Ascending aorta (tissue), 2 donors: ENCODE measurements at regions not wholly inside any gene's neighbourhood (a gene's known extent, or its start where the extent isn't known, plus 50 kb on each side); places are given as distances from the start of the nearest gene placed in this dataset.

ENCODE experiments used
- DNase-seq, 2 donors: peaks; one replicate each; pipeline ENCODE4 v3.0.0-alpha.2; 2019; ENCODE audit warnings: low spot score in 2 of 2
- H3K27ac ChIP-seq, 2 donors: fragments of 200-600 bp; sonication (generic); one replicate each; pipeline ENCODE4 v1.5.1; 2016 to 2017; ENCODE audit warnings: mild to moderate bottlenecking in 1 of 2
- H3K27me3 ChIP-seq: fragments of 200-600 bp; sonication (generic); one replicate; pipeline ENCODE4 v1.5.1; 2017
- H3K36me3 ChIP-seq, 2 donors: fragments of 200-600 bp; sonication (generic); one replicate each; pipeline ENCODE4 v1.5.1; 2016
- H3K4me1 ChIP-seq, 2 donors: fragments of 200-600 bp; sonication (generic); one replicate each; pipeline ENCODE4 v1.5.1; 2016 to 2017; ENCODE audit warnings: mild to moderate bottlenecking in 1 of 2
- H3K4me3 ChIP-seq, 2 donors: fragments of 200-600 bp; sonication (generic); one replicate each; pipeline ENCODE4 v1.5.1; 2016 to 2017; ENCODE audit warnings: mild to moderate bottlenecking in 1 of 2
- H3K9me3 ChIP-seq, 2 donors: fragments of 200-600 bp; sonication (generic); one replicate each; pipeline ENCODE4 v1.5.1; 2016
- intact Hi-C: fragments of 100-400 bp; cut with DNase I; formaldehyde crosslinking; loops from one replicate; pipeline ENCODE4 v1.15.1; 2023
- TF ChIP-seq, protein P1 (sequence below), 3 experiments: fragments of 200-600 bp in 2 of 3; fragments of 450-650 bp in 1 of 3; sonication (generic) in 2 of 3; IDR thresholded peaks; one replicate each; pipeline ENCODE4 v1.5.1; 2016 to 2019; ENCODE audit warnings: antibody characterized with exemption in 3 of 3, mild to moderate bottlenecking in 1 of 3, moderate library complexity in 1 of 3

DNA sequence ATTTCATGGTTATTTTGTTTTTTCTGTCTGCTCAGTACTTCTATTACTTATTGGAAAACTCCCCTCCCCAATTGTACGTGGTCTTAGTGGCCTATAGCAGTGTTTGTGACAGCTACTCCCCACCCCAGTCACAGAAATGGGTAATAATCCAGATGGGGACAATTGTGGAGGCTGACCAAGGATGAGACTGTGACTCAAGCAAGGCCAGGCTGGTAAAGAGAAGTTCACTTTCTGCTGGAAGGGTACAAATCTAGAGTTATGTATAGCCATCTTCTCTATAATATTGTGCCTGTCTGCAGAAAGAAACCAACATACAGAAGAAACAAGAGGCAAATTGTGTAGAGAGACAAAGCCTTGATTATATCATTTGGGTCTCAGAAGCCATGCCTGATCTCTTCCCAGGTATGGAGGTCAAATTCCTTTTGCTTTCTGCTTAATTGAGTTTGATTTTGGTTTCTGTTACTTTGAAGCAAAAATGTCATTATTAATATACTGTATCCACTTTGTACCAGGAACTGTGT lies 270.4 kb downstream of the HLX start:
- intact Hi-C loops, result no loop called here
- H3K36me3 ChIP-seq, result no peaks in the 10 kb centered on the region
- no peak overlapping the region for H3K4me3 ChIP-seq
- H3K9me3 ChIP-seq, result no peaks in the 10 kb centered on the region
- TF ChIP-seq, protein P1, sequence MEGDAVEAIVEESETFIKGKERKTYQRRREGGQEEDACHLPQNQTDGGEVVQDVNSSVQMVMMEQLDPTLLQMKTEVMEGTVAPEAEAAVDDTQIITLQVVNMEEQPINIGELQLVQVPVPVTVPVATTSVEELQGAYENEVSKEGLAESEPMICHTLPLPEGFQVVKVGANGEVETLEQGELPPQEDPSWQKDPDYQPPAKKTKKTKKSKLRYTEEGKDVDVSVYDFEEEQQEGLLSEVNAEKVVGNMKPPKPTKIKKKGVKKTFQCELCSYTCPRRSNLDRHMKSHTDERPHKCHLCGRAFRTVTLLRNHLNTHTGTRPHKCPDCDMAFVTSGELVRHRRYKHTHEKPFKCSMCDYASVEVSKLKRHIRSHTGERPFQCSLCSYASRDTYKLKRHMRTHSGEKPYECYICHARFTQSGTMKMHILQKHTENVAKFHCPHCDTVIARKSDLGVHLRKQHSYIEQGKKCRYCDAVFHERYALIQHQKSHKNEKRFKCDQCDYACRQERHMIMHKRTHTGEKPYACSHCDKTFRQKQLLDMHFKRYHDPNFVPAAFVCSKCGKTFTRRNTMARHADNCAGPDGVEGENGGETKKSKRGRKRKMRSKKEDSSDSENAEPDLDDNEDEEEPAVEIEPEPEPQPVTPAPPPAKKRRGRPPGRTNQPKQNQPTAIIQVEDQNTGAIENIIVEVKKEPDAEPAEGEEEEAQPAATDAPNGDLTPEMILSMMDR (IDR thresholded peaks at IDR 0.05), result no peak
- H3K27me3 ChIP-seq, result no peaks in the 10 kb centered on the region
- DNase-seq, result no peak
- H3K27ac ChIP-seq, result no peak overlapping the region
- H3K4me1 ChIP-seq, result no peaks in the 10 kb centered on the region

DNA sequence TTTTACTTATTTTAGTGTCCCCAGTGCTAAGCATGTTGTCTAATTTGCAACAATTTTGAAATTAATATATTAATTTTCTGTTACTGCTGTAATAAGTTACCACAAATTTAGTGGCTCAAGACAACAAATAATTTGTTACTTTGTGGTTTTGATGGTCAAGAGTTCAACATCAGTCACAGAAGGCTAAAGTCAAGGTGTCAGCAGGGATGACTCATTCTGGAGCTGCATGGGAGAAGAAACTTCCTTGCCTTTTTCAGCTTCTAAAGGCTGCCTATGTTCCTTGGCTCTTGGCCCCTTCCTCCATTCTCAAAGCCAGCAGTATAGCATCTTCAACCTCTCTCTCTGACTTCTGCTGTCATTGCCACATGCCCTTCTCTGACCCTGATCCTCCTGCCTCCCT lies 271.8 kb downstream of the HLX start:
- no peak for DNase-seq
- no peak overlapping the region for H3K4me3 ChIP-seq
- intact Hi-C loops, result no loop called here

DNA sequence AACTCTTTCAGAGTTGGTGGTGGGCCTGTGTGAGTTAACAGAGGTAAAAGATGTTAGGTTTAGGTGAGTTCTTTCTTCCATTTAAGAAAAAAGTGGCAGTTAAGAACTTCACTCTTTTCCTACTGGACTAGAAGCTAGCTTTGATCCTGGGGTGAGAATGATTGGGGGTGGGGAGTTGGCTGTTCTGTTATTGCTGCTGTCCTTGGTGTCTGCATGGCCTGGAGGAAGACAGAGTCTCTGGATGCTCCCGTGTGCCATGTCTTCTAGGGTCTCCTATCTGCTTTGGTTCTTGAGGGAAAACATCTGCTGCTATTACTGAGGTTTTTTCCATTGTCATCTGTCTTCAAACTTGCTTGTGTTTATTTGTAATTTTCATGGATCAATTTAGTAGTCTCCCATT lies 275.7 kb downstream of the HLX start:
- no peak for DNase-seq
- intact Hi-C loops, result no loop called here

More for the DNA sequence above, 271.8 kb downstream of the HLX start:
- no peak overlapping the region for H3K27ac ChIP-seq
- no peaks in the 10 kb centered on the region for H3K4me1 ChIP-seq
- H3K36me3 ChIP-seq, result no peaks in the 10 kb centered on the region
- TF ChIP-seq, protein P1 (IDR thresholded peaks at IDR 0.05), result no peak
- H3K27me3 ChIP-seq, result no peaks in the 10 kb centered on the region
- H3K9me3 ChIP-seq, result no peaks in the 10 kb centered on the region

DNA sequence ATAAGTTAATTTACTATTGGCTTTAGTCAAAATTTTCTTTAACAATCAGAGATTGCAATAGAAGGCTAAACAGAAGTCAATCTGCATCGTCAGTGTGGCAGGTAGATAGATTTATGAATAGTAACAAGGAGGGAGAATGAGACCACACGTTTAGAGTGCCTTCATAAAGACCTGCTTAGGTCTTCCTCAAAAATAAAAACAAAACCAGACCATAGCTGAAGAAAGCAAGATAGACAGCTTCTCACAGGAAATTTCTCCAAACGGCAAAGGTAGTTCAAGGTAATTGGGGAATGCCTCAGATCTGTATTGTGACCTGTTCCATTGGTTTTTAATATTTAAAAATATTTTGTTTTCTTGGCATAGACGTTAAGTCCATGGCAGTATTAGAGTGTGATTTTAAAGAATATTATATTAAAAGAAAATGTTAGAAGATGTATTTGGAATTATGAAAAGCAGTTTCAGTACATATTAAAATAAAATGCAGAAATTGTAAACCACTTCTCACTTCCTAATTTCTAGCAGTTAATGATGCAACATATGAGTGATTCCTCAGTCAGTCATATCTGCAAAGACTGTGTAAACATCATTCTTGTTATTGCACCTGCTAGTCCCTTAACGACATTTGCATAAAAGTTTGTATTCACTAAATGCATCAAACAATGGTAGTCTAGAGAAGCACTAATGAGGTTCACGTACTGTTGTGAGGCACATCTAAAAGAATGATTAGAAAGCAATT lies 278.0 kb downstream of the HLX start:
- Histone ChIP-seq H3K9me3 (no peaks in the 10 kb centered on the region), H3K27me3 (no peaks in the 10 kb centered on the region), H3K4me1 (no peaks in the 10 kb centered on the region), H3K36me3 (no peaks in the 10 kb centered on the region), H3K27ac (no peak overlapping the region), H3K4me3 (no peak overlapping the region)
- intact Hi-C loops, result no loop called here
- DNase-seq, result no peak
- TF ChIP-seq, protein P1 (IDR thresholded peaks at IDR 0.05), result no peak

More for the DNA sequence above, 275.7 kb downstream of the HLX start:
- no peaks in the 10 kb centered on the region for H3K4me1 ChIP-seq
- H3K4me3 ChIP-seq, result no peak overlapping the region
- H3K9me3 ChIP-seq, result no peaks in the 10 kb centered on the region
- H3K27ac ChIP-seq, result no peak overlapping the region
- H3K27me3 ChIP-seq, result no peaks in the 10 kb centered on the region
- H3K36me3 ChIP-seq, result no peaks in the 10 kb centered on the region
- TF ChIP-seq, protein P1 (IDR thresholded peaks at IDR 0.05), result no peak

DNA sequence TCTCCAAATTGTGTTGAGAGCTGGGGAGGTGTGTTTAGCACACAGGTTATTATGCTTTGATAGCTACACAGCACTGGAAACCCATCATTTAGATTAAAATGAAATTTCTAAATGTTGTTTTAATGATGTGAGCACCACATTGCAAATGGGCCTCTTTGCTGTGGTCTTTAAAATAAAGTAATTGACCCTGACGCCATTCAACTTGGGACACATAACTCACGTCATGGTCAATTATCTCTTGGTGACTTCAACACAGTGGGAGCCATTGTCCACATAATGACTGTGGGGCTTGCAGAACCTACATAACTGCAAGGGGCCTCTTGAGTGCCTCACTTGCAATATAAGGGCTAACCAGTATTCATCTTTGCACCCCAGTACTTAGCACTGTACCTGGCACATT lies 280.4 kb downstream of the HLX start:
- no peak overlapping the region for H3K27ac ChIP-seq
- H3K4me3 ChIP-seq, result no peak overlapping the region
- DNase-seq, result no peak
- intact Hi-C loops, result no loop called here
- H3K9me3 ChIP-seq, result no peaks in the 10 kb centered on the region
- no peaks in the 10 kb centered on the region for H3K36me3 ChIP-seq
- no peaks in the 10 kb centered on the region for H3K4me1 ChIP-seq
- TF ChIP-seq, protein P1 (IDR thresholded peaks at IDR 0.05), result no peak
- H3K27me3 ChIP-seq, result no peaks in the 10 kb centered on the region
